IPS DF 19.7 (cell line): ENCODE measurements at regions not wholly inside any gene's neighbourhood (a gene's known extent, or its start where the extent isn't known, plus 50 kb on each side); places are given as distances from the start of the nearest gene placed in this dataset.
A peak's percentile ranks its signal among the peaks of the same experiment; 100 is the strongest.
"Not testable (repeated sequence)": the region's sequence is repeated elsewhere in the genome, so short reads cannot be mapped to it uniquely, and the experiment has no call there.

ENCODE experiments used
- DNase-seq: peaks from one replicate; pipeline ENCODE4 v3.0.0-alpha.2; 2013; ENCODE audit warnings: low read depth, low spot score

GRCh38 chr5:105057893-105058292 is 1495.3 kb upstream of the NUDT12 start:
- no peak for DNase-seq

DNA sequence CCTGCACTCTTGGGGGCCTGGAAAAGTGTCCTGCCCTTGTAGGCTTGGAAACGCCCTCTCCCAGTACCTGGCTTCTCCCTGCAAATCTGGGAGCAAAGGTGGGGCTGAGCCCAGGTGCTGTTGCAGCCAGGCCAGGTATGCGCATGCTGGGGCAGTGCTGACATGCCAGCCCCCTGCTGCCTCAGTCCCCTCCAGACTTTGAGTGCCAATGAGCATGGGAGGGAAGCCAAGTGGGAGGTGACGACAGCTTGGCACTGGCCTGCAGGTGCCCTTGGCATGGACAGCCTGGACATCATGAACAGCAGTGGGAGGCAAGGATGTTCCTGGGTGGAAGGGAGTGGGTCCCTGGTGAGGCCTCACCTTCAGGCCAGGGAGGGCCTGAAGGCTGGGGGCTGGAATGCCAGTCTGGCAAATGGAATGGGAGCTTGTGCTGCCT is 1494.4 kb upstream of the NUDT12 start:
- DNase-seq: no peak

GRCh38 chr5:105054406-105054805 is 1491.8 kb upstream of the NUDT12 start:
- no peak for DNase-seq

GRCh38 chr5:105042623-105043022 is 1480.0 kb upstream of the NUDT12 start:
- no peak for DNase-seq

DNA sequence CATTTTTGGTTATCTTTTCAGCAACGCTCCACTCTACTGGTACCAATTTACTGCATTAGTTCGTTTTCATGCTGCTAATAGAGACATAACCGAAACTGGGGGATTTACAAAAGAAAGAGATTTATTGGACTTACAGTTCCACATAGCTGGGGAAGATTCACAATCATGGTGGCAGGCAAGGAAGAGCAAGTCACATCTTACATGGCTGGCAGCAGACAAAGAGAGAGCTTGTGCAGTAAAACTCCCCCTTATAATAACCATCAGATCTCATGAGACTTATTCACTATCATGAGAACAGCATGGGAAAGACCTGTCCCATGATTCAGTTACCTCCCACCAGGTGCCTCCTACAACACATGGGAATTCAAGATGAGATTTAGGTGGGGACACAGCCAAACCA is 1474.2 kb upstream of the NUDT12 start:
- DNase-seq: not testable (repeated sequence)

- no peak for DNase-seq
These were observed 1471.8 kb upstream of the NUDT12 start for GRCh38 chr5:105034401-105034763.

- DNase-seq: no peak
These were observed 1471.2 kb upstream of the NUDT12 start for GRCh38 chr5:105033637-105034400.

GRCh38 chr5:105032917-105033316 is 1470.3 kb upstream of the NUDT12 start:
- DNase-seq: no peak

- DNase-seq: no peak
These were observed 1467.6 kb upstream of the NUDT12 start for GRCh38 chr5:105030153-105030552.

DNA sequence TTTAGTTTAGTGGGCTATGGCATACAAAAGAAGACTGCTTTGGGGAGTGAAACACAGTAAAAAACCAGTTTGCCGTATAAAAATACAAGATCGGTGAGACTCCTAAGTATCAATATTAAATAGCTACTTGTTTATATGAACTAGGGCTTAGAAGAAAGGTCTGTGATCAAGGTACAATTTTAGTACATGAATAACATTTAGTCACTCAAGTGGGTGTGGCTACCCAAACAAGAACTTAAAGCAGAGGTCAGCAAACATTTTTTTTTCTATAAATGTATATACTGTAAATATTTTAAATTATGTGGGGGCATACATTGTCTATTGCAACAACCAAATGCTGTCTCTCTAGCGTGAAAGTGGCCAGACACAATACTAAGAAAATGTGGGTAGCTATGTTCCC is 1452.5 kb upstream of the NUDT12 start:
- no peak for DNase-seq

- no peak for DNase-seq
These were observed 1436.0 kb upstream of the NUDT12 start for GRCh38 chr5:104998572-104998971.

DNA sequence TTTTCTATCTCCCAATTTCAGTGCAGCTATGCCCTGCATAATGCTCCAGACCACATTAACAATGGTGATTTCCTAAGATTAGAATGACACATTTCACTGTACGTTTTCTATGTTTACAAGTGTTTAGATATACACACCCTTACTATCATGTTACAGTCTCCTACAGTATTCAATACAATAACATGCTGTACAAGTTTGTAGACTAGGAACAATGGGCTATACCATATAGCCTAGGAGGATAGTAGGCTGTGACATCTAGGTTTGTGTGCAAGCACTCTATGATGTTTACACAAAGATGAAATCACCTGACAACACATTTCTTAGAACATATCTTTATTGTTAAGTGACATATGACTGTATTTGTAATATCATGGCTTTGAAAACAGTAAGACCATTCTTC is 1435.6 kb upstream of the NUDT12 start:
- no peak for DNase-seq

- DNase-seq: no peak
These were observed 1424.5 kb upstream of the NUDT12 start for GRCh38 chr5:104987074-104987473.

DNA sequence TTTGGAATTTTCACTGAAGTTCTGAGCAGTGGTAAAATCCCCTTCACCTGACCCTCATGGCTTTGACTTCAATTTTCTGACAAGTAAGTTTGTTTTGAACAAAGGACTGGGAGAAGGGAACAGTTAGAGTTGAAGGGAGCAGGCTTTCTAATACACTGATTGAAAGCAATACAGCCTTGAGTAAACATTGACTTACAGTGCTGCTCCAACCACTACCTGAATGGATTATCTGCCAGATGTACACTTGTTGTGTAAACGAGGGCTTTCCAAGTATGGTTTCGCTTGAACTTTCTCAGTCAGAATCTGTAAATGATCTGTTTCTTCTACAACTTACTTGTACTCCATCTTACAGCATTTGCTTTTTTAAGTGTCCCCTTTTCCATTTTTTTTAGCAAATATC is 1414.9 kb upstream of the NUDT12 start:
- no peak for DNase-seq

GRCh38 chr5:104967806-104968410 is 1405.3 kb upstream of the NUDT12 start:
- no peak for DNase-seq

DNA sequence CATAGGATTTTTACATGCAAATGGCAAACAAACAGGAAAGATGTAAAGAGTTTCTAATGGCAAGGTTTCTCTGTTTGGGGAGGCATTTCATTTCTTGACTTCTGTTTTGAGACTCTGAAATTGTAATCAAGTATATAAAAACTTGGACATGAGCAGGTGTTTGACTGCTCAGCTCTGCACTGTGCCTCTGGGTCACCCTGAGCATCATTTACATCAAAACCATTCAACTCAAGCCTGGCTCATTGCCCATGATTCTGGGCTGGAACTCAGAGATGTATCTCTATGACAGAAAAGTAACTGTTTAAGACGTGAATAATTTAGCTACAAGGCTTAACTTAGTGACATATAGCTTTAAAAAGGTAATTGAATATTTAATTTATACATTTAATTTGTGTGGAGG is 1402.4 kb upstream of the NUDT12 start:
- DNase-seq: no peak

GRCh38 chr5:104955479-104955878 is 1392.9 kb upstream of the NUDT12 start:
- no peak for DNase-seq

DNA sequence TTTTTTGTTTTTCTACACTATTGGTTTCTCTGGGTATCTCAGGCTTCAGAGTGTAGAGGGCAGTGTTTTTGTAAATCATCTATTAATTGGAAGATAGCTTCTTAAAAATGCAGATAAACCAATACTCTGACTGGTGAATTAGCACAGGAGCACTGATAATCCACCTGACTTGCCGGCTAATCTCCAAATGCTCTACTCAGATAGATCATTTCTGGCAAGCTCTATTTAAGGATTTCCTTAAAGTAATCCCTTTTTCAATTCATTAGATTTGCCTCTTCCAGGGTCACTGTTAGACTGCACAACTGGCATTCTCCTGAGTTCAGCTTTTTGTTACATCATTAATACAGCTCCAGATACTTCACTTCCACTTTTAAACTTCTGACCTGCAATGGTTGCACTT is 1390.3 kb upstream of the NUDT12 start:
- DNase-seq: no peak

- peak; percentile 3 for DNase-seq
These were observed 1389.2 kb upstream of the NUDT12 start for GRCh38 chr5:104951829-104952228.

DNA sequence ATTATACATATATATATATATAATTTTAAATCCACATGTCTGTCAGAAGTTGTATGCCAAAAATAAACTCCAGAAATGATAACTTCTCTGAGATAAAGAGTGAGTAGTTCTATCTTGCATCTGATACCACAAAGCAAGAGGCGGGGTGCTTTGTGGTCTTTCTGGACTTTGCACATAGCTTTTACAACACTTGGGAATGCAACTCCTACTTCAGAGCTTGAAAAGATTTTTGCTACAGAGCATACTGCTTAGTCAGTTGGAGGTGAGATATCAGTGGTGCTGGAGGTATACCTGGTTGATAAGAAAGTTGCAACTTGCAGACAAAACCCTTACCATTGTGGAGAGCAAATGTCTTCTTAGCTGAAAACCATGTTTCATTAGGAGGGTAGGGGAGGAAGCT is 1384.5 kb upstream of the NUDT12 start:
- DNase-seq: no peak

GRCh38 chr5:104942735-104943134 is 1380.1 kb upstream of the NUDT12 start:
- DNase-seq: no peak

- DNase-seq: no peak
These were observed 1378.5 kb upstream of the NUDT12 start for GRCh38 chr5:104941030-104941645.

DNA sequence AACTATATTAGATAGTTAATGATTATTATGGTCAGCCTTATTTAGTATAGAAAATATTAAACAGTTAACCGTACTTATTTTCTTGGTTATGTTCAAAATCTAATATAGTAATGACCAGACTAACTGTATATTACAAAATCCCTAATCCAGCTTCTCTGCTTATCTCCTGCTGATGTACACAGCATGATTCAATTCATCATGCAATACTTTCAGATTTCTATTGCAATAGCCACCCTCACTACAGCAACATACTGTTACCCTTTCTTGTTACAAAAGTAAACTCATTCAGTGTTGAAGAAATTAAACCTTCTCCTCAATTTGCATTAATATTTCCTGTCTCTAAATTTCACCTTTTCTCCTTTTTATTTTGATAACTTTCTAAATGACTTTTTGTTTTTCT is 1375.0 kb upstream of the NUDT12 start:
- DNase-seq: no peak
